ENCODE measurements at regions not wholly inside any gene's neighbourhood (a gene's known extent, or its start where the extent isn't known, plus 50 kb on each side); places are given as distances from the start of the nearest gene placed in this dataset.

DNA sequence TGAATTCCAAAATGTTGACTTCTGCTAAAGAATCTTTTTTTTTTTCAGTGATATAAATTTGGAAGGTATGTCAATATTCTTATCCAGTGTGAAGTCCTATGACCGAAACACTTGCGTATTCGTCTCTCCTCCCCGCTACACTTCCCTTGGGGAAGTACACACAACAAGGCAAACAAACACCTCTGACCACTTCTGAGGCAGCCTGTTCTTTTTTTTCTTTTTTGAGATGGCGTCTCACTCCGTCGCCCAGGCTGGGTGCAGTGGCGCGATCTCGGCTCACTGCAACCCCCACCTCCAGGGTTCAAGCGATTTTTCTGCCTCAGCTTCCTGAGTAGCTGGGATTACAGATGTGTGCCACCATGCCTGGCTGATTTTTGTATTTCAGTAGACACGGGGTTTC is 78.1 kb upstream of the DHRSX start:
- no peaks in the 10 kb centered on the region for H3K36me3 ChIP-seq (ENCODE audit: control insufficient read depth, insufficient read depth, low read length)

DNA sequence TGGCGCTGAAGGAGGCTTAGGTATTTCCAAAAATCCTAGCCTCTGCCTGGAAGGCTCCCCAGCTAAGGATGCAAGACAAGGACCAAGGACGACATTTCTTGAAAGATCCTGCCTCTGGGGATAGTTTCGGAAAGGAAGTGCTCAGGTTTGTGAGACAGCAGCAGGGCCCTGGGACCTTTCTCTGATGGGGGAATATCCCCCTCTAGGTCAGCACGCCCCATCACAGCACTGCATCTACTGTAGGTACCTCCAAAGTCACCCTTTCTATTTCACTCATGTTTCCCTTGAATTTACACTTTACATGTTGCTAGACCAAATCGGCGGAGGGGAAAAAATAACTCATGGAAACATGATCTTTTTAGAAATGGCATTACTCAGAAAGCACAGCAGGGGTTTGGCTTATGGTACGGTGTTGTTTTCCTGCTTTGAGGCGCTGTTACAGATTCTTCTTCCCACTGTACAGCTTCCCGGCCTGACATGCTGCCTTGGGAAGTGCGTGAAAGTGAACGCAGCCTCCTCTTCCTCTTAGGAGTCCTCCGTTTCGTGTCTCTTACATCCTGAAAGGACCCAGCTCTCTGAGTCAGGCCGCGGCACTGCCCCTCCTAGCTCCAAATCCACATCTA is 77.2 kb upstream of the DHRSX start:
- ATAC-seq: no peak

More for the DNA sequence above, 78.1 kb upstream of the DHRSX start:
- H3K4me1 ChIP-seq (ENCODE audit: control insufficient read depth, insufficient read depth, low read length): no peaks in the 10 kb centered on the region
- no peak for DNase-seq (ENCODE audit: low read depth, low spot score)
- BruUV-seq (replicated peaks): no TSS peak
- TF ChIP-seq, protein P1, sequence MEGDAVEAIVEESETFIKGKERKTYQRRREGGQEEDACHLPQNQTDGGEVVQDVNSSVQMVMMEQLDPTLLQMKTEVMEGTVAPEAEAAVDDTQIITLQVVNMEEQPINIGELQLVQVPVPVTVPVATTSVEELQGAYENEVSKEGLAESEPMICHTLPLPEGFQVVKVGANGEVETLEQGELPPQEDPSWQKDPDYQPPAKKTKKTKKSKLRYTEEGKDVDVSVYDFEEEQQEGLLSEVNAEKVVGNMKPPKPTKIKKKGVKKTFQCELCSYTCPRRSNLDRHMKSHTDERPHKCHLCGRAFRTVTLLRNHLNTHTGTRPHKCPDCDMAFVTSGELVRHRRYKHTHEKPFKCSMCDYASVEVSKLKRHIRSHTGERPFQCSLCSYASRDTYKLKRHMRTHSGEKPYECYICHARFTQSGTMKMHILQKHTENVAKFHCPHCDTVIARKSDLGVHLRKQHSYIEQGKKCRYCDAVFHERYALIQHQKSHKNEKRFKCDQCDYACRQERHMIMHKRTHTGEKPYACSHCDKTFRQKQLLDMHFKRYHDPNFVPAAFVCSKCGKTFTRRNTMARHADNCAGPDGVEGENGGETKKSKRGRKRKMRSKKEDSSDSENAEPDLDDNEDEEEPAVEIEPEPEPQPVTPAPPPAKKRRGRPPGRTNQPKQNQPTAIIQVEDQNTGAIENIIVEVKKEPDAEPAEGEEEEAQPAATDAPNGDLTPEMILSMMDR (IDR thresholded peaks at IDR 0.05): no peak
- no peak for TF ChIP-seq POLR2AphosphoS5 (IDR thresholded peaks at IDR 0.05; ENCODE audit: low read depth, low read length)
- TF ChIP-seq, protein P2, sequence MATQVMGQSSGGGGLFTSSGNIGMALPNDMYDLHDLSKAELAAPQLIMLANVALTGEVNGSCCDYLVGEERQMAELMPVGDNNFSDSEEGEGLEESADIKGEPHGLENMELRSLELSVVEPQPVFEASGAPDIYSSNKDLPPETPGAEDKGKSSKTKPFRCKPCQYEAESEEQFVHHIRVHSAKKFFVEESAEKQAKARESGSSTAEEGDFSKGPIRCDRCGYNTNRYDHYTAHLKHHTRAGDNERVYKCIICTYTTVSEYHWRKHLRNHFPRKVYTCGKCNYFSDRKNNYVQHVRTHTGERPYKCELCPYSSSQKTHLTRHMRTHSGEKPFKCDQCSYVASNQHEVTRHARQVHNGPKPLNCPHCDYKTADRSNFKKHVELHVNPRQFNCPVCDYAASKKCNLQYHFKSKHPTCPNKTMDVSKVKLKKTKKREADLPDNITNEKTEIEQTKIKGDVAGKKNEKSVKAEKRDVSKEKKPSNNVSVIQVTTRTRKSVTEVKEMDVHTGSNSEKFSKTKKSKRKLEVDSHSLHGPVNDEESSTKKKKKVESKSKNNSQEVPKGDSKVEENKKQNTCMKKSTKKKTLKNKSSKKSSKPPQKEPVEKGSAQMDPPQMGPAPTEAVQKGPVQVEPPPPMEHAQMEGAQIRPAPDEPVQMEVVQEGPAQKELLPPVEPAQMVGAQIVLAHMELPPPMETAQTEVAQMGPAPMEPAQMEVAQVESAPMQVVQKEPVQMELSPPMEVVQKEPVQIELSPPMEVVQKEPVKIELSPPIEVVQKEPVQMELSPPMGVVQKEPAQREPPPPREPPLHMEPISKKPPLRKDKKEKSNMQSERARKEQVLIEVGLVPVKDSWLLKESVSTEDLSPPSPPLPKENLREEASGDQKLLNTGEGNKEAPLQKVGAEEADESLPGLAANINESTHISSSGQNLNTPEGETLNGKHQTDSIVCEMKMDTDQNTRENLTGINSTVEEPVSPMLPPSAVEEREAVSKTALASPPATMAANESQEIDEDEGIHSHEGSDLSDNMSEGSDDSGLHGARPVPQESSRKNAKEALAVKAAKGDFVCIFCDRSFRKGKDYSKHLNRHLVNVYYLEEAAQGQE (IDR thresholded peaks at IDR 0.05; ENCODE audit: insufficient read depth in 1 of 2, low read depth in 2 of 2, low read length in 1 of 2): no peak
- no peak for TF ChIP-seq TCF7L2 (IDR thresholded peaks at IDR 0.05; ENCODE audit: low read depth, low read length)
- no peak for TF ChIP-seq SIN3A (IDR thresholded peaks at IDR 0.05; ENCODE audit: borderline replicate concordance, insufficient read depth, low read depth, low read length)
- no peak for ATAC-seq
- intact Hi-C loops (cut with micrococcal nuclease; ENCODE audit: unreplicated experiment): no loop called here
- no peaks in the 10 kb centered on the region for H3K9me3 ChIP-seq (ENCODE audit: control insufficient read depth, insufficient read depth, low read depth, low read length)
- POLR2A ChIA-PET: no interaction called here
- CTCF ChIA-PET: no interaction called here
- in situ Hi-C loops (cut with HindIII; ENCODE audit: low pct_unique_long_range_greater_than_20kb, low sequenced_read_pairs): no loop called here
- H3K27me3 ChIP-seq (ENCODE audit: control insufficient read depth, insufficient read depth, low read length): peaks cover 5% of the 10 kb centered on the region; the same call in 1 of the 2 replicates
- H3K4me3 ChIP-seq (ENCODE audit: low read depth in 2 of 2, low read length in 2 of 2): no peak overlapping the region
- H3K27ac ChIP-seq (ENCODE audit: low read length): no peak overlapping the region

More for the DNA sequence above, 77.2 kb upstream of the DHRSX start:
- Histone ChIP-seq H3K36me3 (ENCODE audit: control insufficient read depth, insufficient read depth, low read length) (no peaks in the 10 kb centered on the region), H3K9me3 (ENCODE audit: control insufficient read depth, insufficient read depth, low read depth, low read length) (no peaks in the 10 kb centered on the region), H3K4me3 (ENCODE audit: low read depth in 2 of 2, low read length in 2 of 2) (no peak overlapping the region), H3K27me3 (ENCODE audit: control insufficient read depth, insufficient read depth, low read length) (peaks cover 4% of the 10 kb centered on the region; the same call in 1 of the 2 replicates), H3K4me1 (ENCODE audit: control insufficient read depth, insufficient read depth, low read length) (no peaks in the 10 kb centered on the region), H3K27ac (ENCODE audit: low read length) (no peak overlapping the region)
- intact Hi-C loops (cut with micrococcal nuclease; ENCODE audit: unreplicated experiment) (no loop called here), in situ Hi-C loops (cut with HindIII; ENCODE audit: low pct_unique_long_range_greater_than_20kb, low sequenced_read_pairs) (no loop called here)
- BruUV-seq (replicated peaks): no TSS peak
- ChIA-PET POLR2A (no interaction called here), CTCF (no interaction called here)
- DNase-seq (ENCODE audit: low read depth, low spot score): no peak
- TF ChIP-seq, protein P1 (IDR thresholded peaks at IDR 0.05): no peak
- TF ChIP-seq, protein P2 (IDR thresholded peaks at IDR 0.05; ENCODE audit: insufficient read depth in 1 of 2, low read depth in 2 of 2, low read length in 1 of 2): no peak
- no peak for TF ChIP-seq TCF7L2 (IDR thresholded peaks at IDR 0.05; ENCODE audit: low read depth, low read length)
- no peak for TF ChIP-seq POLR2AphosphoS5 (IDR thresholded peaks at IDR 0.05; ENCODE audit: low read depth, low read length)
- no peak for TF ChIP-seq SIN3A (IDR thresholded peaks at IDR 0.05; ENCODE audit: borderline replicate concordance, insufficient read depth, low read depth, low read length)
